GM19043 (cell line): ENCODE measurements at regions not wholly inside any gene's neighbourhood (a gene's known extent, or its start where the extent isn't known, plus 50 kb on each side); places are given as distances from the start of the nearest gene placed in this dataset.

ENCODE experiments used
- ATAC-seq: cut with Tn5 transposase; IDR thresholded peaks from one replicate; pipeline ENCODE4 v1.9.1; 2021; ENCODE audit warnings: low read depth; ENCODE audit not compliant: unreplicated experiment

DNA sequence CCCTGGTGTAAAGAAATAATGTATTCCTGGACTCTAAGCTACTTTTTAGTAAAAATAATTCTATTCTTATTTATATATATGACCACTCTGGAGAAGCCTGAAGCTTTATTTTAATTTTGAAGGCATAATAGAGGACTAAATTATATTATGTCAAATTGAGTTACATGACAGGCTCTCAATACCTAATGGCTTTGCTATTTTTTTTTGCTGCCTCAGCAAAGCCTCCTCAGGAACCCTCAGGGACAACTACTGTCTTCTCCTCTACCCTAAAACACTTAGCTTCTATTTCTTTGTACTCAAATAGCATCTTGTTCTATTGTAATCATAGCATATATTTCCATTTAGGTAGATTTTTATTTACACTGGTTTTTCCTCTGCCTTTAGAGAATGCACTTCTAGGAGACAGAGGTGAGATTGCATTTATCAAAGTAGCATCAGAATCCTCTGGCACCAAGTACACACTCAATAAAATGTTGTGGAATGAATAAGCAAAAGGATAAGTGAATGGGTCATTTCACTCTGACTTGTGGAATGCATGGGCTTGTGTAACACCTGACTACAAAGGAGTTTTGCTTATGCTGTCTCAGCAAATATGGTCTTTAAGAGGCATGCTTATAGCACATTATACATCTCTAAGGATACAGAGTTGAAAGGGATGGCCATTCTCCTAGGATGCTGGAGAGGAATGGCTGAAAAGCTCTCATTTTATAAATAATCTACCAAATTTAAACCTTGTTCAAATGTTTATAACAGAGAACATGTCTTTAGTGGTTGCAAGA lies 605.2 kb downstream of the KCNJ2 start:
- no peak for ATAC-seq

DNA sequence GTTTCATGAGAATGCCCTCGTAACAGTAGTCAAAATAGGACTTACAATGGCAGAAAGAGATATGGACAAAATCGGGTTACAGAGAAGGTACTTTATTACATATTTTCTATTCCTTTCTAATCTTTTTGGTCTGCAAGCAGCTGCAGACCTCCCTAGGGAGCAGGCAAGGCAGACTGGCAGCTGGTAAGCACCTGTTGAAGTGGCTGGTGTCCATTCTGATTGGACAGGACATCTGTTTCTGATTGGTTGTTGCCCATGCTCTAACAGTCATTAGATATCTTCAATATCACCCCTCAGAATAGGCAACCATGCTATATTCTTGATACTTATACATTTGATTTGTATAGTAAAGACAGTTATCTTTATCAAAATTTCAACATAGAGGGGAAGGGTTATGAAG lies 606.3 kb downstream of the KCNJ2 start:
- no peak for ATAC-seq

DNA sequence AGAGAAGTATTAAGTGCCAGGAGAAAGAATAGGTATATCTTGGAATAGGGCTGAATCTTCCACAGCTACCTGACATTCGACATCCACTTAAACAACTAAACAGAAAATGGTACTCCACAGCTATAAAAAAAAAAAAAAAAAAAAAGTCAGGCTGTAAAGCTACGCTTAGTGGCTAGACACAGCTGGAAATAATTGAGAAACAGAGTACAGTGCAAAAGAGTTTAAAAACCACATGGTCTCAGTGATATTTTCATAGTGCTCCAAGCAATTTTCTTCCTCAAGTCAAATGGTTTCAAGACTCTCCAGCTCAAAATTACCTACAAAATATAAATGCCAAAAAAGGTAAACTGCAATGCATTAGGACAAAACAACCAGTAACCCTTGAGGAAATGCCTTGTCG lies 607.1 kb downstream of the KCNJ2 start:
- ATAC-seq, result no peak

DNA sequence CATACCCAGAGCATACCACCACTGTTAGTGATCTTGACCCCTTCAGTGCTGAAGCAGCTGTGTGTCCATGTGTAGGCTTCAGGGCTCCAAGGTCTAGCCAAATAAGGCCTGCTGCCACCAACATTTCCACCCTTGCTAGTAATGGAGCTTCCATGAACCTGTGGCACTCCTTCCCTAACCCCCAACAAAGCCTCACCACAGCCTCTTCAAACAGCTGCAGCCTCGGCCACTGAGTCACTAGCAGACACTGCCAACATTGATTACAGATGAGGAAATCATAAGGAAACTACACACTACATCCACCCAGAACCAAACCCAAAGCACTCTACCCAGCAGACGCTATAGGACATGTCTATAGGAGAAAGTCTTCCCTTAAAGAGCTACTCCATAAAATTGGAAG lies 610.7 kb downstream of the KCNJ2 start:
- ATAC-seq, result no peak

DNA sequence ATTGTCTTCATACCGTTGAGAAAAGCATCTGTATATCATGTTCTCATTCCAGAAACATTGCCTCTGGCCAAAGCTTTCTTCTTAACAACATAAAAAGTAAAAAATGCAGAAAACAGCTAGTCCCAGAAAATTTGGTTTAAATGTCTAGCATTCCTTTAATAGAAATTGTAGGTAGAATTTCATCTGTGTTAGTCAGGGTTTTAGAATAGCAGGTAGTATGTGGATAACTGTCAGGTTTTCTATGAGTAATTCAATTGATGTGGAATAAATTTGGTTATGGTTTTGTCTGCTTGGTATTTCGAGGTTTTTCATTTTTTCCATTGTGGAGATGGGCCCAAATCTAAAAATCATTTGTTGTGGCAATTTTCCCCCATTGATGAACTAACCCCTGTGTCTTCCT lies 616.7 kb downstream of the KCNJ2 start:
- no peak for ATAC-seq

DNA sequence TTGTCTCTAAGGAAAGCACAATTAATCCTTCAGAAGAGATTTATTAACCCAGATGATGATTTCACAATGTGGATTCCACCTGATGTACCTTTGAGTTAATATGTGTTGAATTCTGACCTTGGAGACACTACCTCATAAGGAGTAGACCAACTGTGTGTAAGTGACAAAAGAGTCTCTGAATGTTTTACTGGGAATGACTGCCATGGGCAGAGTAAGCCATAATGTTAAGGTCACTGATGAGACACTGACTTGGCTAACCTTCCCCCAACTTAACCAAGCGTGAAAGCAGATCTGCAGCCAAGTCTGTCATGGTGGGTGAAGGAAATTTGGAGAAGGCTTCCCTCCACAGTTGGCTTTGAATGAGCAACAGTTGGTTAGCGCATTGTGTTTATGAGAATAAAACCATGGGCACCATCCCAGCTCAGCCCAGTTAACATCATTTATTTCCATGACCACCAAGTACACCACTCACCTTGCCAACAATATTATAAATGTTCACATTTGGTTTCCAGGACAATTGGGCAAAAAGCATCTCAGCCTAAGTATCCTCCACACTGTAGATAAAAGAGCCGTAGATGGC lies 618.5 kb downstream of the KCNJ2 start:
- no peak for ATAC-seq

DNA sequence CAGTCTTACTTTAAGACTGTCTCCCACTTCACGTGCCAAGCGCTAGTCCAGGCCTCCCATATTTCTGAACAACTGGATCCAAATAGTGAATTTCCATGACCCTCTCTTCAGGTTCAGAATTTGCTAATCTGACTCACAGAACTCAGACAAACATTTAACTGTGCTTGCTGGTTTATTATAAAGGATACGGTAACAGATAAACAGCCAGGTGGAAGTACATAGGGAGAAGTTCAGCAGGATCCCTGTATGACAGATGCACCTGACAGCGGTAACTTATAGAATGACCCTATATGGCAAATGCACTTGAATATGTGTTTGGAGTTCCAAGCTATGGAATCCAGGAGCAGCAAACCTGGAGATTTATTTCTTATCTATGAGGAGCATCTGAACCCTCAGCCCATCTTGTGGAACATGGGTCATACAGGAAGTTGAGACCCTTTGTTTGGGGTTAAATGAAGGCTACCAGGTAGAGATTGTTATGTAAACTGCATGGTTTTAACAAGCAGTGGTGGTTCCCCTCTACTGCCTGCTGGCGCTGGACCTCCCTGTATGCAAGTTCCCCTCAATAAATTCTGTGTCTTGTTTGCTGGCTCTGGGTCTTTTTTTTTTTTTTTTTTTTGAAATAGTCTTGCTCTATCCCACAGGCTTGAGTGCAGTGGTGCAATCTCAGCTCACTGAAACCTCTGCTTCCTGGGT lies 622.6 kb downstream of the KCNJ2 start:
- no peak for ATAC-seq

DNA sequence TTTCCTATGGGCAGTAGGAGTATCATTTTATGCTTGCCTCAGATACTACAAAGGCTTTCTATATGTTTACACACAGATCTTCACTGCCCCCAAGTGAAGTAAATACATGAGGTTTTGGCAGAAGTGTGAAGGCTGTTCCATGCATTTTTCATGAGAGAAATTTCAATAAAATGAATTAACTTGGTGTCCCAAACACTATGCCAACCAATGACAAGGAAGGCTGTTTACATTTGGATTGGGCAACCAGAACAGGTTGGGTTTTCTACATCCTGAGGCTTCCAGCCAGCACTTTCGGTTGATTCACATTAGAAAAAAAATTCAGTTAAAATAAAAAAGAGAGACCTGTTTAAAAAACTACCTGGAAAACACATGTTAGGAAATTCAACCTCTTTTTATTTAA lies 625.4 kb downstream of the KCNJ2 start:
- no peak for ATAC-seq

DNA sequence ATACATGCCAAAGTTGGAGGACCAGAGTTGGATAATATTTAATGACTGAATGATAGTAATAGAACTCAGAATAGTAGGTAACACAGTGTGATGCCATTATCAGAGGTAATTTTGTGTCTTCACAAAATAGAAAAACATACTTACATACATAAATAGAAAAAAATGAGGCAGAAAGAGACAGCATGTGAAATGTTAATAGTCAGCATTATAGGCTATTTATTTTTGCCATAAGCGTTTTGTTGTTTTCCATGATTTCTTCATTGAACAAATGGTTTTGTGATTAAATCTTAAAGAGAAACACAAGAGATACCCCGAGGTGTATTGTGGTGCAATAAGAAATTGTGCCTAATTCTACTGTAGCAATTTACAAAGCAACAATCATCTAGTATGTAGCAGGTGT lies 626.3 kb downstream of the KCNJ2 start:
- ATAC-seq, result no peak

DNA sequence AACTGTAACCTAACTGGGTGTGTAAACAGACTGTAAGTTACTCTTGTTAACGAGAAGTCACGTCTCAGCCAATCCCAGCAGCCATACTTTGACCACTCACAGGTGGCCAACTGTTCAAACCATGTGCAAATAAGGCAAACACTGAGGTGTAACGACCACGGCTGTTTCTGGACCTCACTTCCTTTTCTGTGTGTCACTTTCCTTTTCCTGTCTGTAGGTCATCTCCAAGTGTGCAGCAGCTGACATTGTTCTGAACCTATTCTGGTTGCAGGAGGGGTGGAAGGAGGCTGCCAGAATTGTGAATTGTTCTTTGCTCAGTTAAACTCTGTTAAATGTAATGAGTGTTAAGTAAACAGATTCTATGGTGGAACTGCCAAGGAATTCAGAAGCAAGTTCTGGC lies 627.4 kb downstream of the KCNJ2 start:
- ATAC-seq, result no peak

DNA sequence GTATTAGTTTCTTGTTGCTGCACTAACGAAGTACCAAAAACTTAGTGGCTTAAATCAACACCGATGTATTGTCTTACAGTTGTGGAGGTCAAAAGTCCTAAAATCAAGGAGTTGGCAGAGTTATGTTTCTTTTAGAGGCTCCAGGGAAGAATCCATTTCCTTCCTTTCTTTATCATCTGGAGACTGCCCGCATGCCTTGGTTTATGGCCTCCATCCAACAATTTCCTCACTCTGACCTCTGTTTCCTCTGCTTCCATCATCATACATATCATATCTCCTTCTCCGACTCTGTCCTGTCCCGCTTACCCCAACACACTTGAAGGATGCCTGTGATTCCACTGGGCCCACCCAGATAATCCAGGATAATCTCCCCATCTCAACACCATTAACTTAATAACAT lies 627.8 kb downstream of the KCNJ2 start:
- ATAC-seq, result no peak

DNA sequence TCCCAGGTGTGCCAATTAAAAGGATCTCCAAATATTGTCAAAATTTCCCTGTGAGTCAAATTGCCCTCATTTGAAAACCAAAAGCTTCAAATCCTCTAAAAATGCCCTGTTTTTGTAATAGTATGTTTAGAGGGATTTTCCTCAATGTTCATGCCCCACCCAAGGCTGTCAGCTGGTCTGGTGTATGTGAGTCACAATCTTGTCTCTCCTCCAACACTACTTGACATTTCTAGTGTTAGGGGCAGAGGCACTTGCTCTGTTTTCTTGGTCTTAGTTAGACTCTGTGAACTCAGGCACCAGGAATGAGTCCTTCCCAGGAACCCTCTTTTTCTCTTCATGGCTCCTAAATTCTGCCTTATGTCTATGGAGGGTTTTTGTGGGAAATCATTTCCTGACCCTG lies 634.8 kb downstream of the KCNJ2 start:
- no peak for ATAC-seq

DNA sequence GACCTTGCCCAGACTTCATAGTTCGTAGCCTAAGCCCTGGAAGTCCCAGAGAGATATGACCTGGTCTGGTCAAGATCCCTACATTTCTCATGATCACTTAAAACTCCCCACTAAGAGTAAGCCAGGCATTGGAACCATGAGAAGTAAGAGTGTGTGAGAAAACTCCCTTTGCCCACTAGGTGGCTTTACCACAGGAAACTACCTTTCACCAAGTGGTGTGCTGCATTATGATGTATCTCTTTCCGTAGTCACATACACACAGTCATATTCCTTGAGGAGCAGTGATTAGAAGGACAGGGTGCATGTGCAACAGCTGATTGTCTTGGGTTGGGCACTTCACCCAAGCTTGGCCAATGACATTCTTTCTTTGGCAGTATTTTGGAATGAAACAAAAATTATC lies 639.3 kb downstream of the KCNJ2 start:
- ATAC-seq, result no peak

DNA sequence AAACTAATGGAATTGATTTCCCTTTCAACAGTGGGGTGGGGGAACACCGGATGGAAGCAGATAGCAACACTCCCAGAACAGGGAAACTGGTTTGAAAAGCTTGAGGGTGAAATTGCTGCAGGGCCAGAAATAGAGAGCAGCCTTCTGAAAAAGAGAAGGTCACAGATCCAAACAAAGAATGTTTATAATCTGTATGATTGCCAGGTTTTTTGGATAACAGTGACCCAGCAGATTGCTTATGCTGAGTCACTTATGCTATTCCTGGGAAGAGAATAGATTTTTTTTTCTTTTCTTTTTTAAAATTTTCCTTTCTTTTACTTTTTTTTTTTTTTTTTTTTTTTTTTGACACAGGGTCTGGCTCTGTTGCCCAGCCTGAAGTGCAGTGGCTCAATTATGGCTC lies 641.3 kb downstream of the KCNJ2 start:
- ATAC-seq, result no peak

DNA sequence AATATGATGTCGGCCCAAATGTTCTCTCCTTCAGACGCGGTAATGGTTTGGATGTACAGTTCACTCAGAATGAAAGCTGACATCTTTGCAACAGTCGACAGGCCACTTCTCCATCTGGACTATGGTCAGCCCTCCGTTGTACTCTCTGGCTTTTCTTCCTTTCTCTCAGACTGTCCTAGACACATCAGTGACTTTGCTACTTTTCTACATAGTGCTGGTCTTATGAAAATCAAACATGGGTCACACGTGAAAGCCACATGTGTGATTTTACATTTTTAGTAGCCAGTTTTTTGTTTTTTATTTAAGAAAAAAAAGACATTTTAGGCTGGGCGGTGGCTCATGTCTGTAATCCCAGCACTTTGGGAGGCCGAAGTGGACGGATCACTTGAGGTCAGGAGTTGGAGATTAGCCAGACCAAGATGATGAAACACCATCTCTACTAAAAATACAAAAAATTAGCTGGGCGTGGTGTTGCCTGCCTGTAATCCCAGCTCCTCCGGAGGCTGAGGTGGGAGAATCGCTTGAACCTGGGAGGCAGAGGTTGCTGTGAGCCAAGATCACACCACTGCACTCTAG lies 644.1 kb downstream of the KCNJ2 start:
- no peak for ATAC-seq

DNA sequence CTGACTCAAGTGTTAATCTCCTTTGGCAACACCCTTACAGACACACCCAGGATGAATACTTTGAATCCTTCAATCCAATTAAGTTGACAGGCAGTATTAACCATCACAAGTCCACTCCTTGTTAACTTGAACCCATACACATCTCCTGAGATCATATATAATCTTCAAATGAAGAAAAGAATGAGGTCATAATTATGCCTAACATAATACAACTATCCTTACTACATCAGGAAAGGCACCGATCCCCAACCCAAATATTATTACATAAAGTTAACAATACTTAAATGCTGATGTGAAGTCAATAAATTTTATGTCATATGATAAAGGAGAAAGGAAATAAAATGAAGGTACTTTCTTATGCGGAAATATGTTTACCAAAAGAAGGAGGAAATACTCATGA lies 649.9 kb downstream of the KCNJ2 start:
- no peak for ATAC-seq

DNA sequence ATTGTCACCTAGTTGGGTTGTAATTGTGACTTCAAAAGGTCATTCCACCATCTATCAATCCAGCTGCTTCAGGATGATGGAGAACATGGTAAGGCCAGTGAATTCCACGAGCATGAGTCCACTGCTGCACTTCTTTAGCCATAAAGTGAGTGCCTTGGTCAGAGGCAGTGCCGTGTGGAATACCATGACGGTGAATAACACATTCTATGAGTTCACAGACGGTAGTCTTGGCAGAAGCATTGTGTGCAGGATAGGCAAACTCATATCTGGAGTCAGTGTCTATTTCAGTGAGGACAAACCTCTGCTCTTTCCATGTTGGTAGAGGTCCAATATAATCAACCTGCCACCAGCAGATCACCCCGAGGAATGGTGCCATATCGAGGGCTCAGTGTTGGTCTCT lies 650.9 kb downstream of the KCNJ2 start:
- no peak for ATAC-seq

DNA sequence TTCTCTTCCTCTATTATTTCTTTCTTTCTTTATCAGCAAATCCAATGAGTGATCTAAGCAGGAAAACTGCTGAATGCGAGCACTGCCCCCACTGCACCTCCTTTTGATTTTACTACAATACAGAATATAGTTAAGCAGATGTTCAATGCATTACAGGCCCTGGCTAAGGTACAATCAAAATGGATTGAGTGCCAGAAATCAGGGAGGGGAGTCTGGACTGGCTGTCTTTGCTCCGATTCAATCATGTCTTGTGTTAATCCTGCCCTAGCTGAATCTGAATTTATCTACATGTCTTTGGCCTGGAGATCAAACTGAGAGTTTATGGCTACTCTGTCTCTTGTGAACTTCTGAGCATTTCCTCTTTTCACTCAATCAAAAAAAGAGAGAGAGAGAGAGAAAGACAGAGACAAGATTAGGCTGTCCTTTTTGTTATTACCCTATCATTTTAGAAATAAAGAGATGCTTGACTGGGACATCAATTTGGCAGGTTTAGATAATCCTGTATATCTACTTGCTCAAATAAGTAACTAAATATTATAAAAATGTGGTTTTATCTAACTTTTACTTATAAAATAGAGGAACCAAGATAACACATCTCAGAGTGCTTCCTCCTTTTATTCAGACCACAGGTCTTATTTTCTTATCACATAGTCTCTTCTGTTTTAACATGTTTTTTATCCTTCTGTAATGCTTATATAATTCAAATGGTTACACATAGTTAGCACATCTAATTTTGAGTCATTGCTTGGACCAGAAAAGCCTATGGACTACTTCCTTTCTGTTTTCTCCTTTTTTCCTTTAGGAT lies 656.2 kb downstream of the KCNJ2 start:
- no peak for ATAC-seq

DNA sequence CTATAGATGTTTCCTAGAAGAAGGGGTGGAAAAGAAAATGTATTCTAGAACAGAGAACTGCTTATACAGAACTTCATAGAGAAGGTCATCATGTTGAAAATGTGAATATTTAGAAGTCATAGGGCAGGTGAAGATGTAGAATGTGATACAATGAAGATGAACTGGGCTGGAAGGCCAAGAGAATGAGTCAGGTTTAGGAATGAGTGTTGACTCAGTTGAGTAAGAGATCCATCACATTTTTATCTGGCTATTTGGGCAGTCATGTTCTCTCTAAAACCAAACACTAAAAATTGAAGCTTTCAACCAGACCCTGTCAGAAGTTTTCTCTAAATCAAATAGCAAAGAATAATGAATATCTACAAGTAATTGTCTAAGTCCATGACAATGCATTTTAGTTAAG lies 660.5 kb downstream of the KCNJ2 start:
- no peak for ATAC-seq

DNA sequence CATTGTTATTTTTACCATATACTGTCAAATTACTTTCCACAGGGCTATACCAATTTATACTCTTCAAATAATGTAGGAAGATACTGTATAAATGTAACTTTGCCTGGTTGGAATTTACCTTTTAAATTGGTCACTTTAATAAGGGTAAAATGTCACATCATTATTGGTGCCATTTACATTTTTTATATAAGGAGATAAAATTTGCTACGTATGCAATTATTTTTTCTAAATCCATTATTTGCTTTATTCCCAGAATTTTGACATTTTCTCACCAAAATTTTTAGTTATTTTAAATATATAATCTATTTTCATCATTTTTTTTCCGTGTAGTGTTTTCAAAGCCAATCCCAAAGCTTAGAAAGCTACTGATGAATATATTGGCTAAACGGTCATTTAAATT lies 664.7 kb downstream of the KCNJ2 start:
- ATAC-seq, result no peak

DNA sequence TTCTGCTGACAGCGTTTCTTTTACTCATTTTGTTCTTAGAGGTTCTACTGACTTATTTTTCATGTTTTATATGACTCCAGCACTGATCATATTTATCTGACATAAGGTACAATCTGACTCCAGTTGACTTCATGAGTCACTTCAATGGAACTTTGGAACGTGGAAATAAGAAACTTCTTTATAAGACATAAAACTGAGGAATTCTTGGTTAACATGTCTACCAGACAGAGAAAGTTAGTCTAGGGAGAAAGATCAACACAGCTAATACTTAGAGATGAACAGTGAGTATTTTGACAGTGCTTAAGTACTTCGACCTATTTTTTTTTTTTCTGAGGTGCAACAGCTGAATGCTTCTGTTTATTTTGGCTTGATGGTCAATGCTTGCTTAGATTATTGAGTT lies 679.5 kb downstream of the KCNJ2 start:
- no peak for ATAC-seq
